ENCODE measurements at regions not wholly inside any gene's neighbourhood (a gene's known extent, or its start where the extent isn't known, plus 50 kb on each side); places are given as distances from the start of the nearest gene placed in this dataset.

DNA sequence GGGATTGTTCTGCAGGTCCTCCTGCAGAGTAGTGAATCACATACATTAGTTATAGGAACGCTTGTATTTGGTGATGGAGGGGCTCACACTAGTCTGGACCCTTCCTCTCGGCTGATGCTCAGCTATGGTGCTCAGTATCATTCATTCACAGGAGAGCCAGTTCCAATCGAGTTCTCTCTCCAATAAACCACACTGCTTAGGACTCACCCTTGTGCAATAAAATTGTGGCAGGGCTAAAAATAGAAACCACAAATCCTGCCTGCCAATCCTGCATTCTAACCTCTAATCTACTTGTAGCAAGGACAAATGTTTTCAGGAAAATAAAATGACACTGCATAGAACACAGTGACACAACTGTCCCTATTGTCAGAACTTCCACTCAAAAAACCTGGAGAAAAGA is 138.4 kb upstream of the TBL1XR1 start:
- TF ChIP-seq POLR2A (IDR thresholded peaks at IDR 0.05) = no peak
- TF ChIP-seq EP300 (IDR thresholded peaks at IDR 0.05) = no peak
- TF ChIP-seq, protein P1, sequence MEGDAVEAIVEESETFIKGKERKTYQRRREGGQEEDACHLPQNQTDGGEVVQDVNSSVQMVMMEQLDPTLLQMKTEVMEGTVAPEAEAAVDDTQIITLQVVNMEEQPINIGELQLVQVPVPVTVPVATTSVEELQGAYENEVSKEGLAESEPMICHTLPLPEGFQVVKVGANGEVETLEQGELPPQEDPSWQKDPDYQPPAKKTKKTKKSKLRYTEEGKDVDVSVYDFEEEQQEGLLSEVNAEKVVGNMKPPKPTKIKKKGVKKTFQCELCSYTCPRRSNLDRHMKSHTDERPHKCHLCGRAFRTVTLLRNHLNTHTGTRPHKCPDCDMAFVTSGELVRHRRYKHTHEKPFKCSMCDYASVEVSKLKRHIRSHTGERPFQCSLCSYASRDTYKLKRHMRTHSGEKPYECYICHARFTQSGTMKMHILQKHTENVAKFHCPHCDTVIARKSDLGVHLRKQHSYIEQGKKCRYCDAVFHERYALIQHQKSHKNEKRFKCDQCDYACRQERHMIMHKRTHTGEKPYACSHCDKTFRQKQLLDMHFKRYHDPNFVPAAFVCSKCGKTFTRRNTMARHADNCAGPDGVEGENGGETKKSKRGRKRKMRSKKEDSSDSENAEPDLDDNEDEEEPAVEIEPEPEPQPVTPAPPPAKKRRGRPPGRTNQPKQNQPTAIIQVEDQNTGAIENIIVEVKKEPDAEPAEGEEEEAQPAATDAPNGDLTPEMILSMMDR (IDR thresholded peaks at IDR 0.05) = no peak

Data from ovary (tissue), 3 donors.